Nephron (organoid): ENCODE measurements at regions not wholly inside any gene's neighbourhood (a gene's known extent, or its start where the extent isn't known, plus 50 kb on each side); places are given as distances from the start of the nearest gene placed in this dataset.
A peak's percentile ranks its signal among the peaks of the same experiment; 100 is the strongest.

ENCODE experiments used
- H3K27ac Mint-ChIP-seq, 3 experiments: 2 replicates each; pipeline ENCODE4 v1.8.0; 2020; ENCODE audit warnings: mixed read lengths in 3 of 3, mild to moderate bottlenecking in 2 of 3, moderate library complexity in 1 of 3
- H3K27me3 Mint-ChIP-seq: 2 replicates; pipeline ENCODE4 v1.8.0; 2021; ENCODE audit warnings: low read depth, mild to moderate bottlenecking, moderate library complexity, mixed read lengths
- H3K36me3 Mint-ChIP-seq: 2 replicates; pipeline ENCODE4 v1.8.0; 2020; ENCODE audit warnings: low read depth, mixed read lengths
- H3K4me1 Mint-ChIP-seq: 2 replicates; pipeline ENCODE4 v1.8.0; 2020; ENCODE audit warnings: mixed read lengths
- H3K4me3 Mint-ChIP-seq, 3 experiments: 2 replicates each; pipeline ENCODE4 v1.8.0; 2020; ENCODE audit warnings: mild to moderate bottlenecking in 3 of 3, mixed read lengths in 3 of 3, moderate library complexity in 2 of 3
- H3K9me3 Mint-ChIP-seq: 2 replicates; pipeline ENCODE4 v1.8.0; 2020; ENCODE audit warnings: mixed read lengths
- CTCF ChIP-seq, 3 experiments: fragments of 200-600 bp; sonication (generic); IDR thresholded peaks; one replicate each; pipeline ENCODE4 v1.5.0; 2021; ENCODE audit warnings: antibody characterized with exemption in 3 of 3; ENCODE audit not compliant: unreplicated experiment in 3 of 3

- Mint-ChIP-seq H3K4me3 (no peak overlapping the region), H3K4me1 (peaks cover 11% of the 10 kb centered on the region), H3K27ac (no peak overlapping the region), H3K9me3 (peaks cover 2% of the 10 kb centered on the region), H3K27me3 (no peaks in the 10 kb centered on the region), H3K36me3 (no peaks in the 10 kb centered on the region)
- no peak for TF ChIP-seq CTCF (IDR thresholded peaks at IDR 0.05; ENCODE audit: unreplicated experiment in 3 of 3)
These were observed 103.2 kb upstream of the RALGPS2 start for GRCh38 chr1:178621822-178622221.

GRCh38 chr1:178625695-178626094 is 99.3 kb upstream of the RALGPS2 start:
- no peaks in the 10 kb centered on the region for H3K27me3 Mint-ChIP-seq
- no peaks in the 10 kb centered on the region for H3K9me3 Mint-ChIP-seq
- peaks cover 31% of the 10 kb centered on the region for H3K4me1 Mint-ChIP-seq
- H3K27ac Mint-ChIP-seq: no peak overlapping the region
- TF ChIP-seq CTCF (IDR thresholded peaks at IDR 0.05; ENCODE audit: unreplicated experiment in 3 of 3): no peak
- H3K4me3 Mint-ChIP-seq: no peak overlapping the region
- H3K36me3 Mint-ChIP-seq: no peaks in the 10 kb centered on the region

GRCh38 chr1:178627037-178627436 is 98.0 kb upstream of the RALGPS2 start:
- Mint-ChIP-seq H3K4me3 (no peak overlapping the region), H3K4me1 (peaks cover 32% of the 10 kb centered on the region), H3K9me3 (no peaks in the 10 kb centered on the region), H3K27ac (no peak overlapping the region), H3K36me3 (no peaks in the 10 kb centered on the region), H3K27me3 (no peaks in the 10 kb centered on the region)
- no peak for TF ChIP-seq CTCF (IDR thresholded peaks at IDR 0.05; ENCODE audit: unreplicated experiment in 3 of 3)

GRCh38 chr1:178628637-178629251 is 96.3 kb upstream of the RALGPS2 start:
- no peak for TF ChIP-seq CTCF (IDR thresholded peaks at IDR 0.05; ENCODE audit: unreplicated experiment in 3 of 3)
- Mint-ChIP-seq H3K4me1 (peaks cover 36% of the 10 kb centered on the region), H3K36me3 (no peaks in the 10 kb centered on the region), H3K9me3 (no peaks in the 10 kb centered on the region), H3K27me3 (no peaks in the 10 kb centered on the region), H3K27ac (peak overlapping the region in 1 of 3 experiments; percentile 26), H3K4me3 (no peak overlapping the region)

GRCh38 chr1:178629252-178630154 is 95.5 kb upstream of the RALGPS2 start:
- H3K27me3 Mint-ChIP-seq: no peaks in the 10 kb centered on the region
- no peak for TF ChIP-seq CTCF (IDR thresholded peaks at IDR 0.05; ENCODE audit: unreplicated experiment in 3 of 3)

More at GRCh38 chr1:178629252-178630154, 95.5 kb upstream of the RALGPS2 start:
- H3K27ac Mint-ChIP-seq: peak overlapping the region in 1 of 3 experiments; percentile 26
- H3K36me3 Mint-ChIP-seq: no peaks in the 10 kb centered on the region
- H3K4me3 Mint-ChIP-seq: no peak overlapping the region
- peaks cover 41% of the 10 kb centered on the region for H3K4me1 Mint-ChIP-seq
- no peaks in the 10 kb centered on the region for H3K9me3 Mint-ChIP-seq
